ENCODE measurements at regions not wholly inside any gene's neighbourhood (a gene's known extent, or its start where the extent isn't known, plus 50 kb on each side); places are given as distances from the start of the nearest gene placed in this dataset.

GRCh38 chr12:116358893-116359761 is 81.6 kb upstream of the MED13L start:
- no peak for TF ChIP-seq POLR2A (IDR thresholded peaks at IDR 0.05)
- TF ChIP-seq CTCF (IDR thresholded peaks at IDR 0.05), result no peak
- peak in 2 of 3 donors; percentile 21 to 88 for TF ChIP-seq POLR2AphosphoS5 (IDR thresholded peaks at IDR 0.05)

Data from breast epithelium (tissue), 3 donors.